Fibroblast of pulmonary artery (primary cell): ENCODE measurements at regions not wholly inside any gene's neighbourhood (a gene's known extent, or its start where the extent isn't known, plus 50 kb on each side); places are given as distances from the start of the nearest gene placed in this dataset.
"Not testable (repeated sequence)": the region's sequence is repeated elsewhere in the genome, so short reads cannot be mapped to it uniquely, and the experiment has no call there.

Experiments
- DNase-seq: peaks from one replicate; pipeline ENCODE4 v3.0.0-alpha.2; 2010; ENCODE audit warnings: low read depth
- H3K4me3 ChIP-seq: replicated peaks from 2 replicates; pipeline ENCODE4 v1.5.1; 2011; ENCODE audit warnings: low read depth, mild to moderate bottlenecking, control low read depth, low read length, moderate library complexity
- CTCF ChIP-seq: IDR thresholded peaks from 2 replicates; pipeline ENCODE4 v1.5.1; 2011; ENCODE audit warnings: mild to moderate bottlenecking, control low read depth, low read length, inconsistent platforms; ENCODE audit errors: missing control alignments

DNA sequence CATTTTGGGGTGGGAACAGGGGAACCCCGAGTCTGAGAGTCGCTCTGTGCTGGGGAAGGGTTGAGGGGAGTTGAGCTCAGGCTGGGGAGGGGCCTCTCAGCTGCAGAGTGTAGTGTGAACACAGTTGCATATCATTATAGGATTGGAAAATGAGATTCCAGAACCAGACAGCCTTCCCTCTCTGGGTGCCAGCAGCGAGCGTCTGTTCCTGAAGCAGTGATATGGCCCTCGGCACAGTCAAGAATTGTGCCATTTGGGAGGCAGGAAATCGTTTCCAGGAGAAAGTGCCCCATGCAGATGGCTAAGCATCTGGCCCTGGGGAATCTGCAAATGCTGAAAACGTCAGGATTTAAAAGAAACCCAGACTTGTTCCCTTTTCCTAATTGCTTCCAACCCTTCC, 70.4 kb upstream of the SFSWAP start:
- H3K4me3 ChIP-seq: no peak overlapping the region
- DNase-seq: no peak
- no peak for TF ChIP-seq CTCF

DNA sequence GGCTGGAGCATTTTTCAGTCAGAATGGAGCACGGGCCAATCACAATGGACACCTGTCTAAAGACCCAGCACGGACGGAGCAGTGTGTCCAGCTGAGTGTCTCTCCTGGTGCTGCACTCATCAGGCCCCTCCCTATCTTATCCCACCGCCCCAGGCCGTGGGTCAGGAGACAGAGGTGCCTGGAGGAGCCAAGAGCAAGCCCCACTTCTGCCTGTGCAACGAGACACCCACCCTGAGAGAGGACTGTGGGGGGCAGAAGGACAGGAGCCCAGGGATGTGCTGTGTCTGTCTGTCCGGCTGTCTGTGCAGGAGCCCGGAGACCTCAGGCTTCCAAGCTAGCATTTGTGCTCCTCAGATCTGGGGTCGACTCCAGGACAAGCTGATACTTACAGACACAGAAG, 69.6 kb upstream of the SFSWAP start:
- no peak for DNase-seq
- TF ChIP-seq CTCF: no peak
- no peak overlapping the region for H3K4me3 ChIP-seq

GRCh38 chr12:131642101-131642540, 68.8 kb upstream of the SFSWAP start:
- no peak for DNase-seq
- H3K4me3 ChIP-seq: no peak overlapping the region
- TF ChIP-seq CTCF: no peak

DNA sequence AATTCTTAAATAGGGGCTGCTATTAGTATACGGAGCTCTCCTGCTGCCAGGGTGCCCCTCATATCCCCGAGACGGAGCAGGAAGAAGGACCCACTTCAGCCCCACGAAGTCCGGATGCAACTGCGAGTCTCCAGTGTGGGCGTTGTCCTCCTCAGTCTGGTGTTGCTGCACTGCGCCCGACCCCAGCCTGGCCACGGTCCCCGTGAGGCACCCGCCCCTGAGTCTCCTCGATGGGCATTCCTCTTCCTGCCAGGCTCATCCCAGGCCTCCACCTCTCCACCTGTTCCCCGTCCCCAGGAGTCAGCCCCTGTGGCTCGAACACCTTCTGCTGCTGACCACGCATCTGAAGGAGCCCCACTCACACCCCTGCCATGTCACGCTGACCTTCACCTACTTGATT, 68.1 kb upstream of the SFSWAP start:
- DNase-seq: no peak
- no peak overlapping the region for H3K4me3 ChIP-seq
- TF ChIP-seq CTCF: no peak

DNA sequence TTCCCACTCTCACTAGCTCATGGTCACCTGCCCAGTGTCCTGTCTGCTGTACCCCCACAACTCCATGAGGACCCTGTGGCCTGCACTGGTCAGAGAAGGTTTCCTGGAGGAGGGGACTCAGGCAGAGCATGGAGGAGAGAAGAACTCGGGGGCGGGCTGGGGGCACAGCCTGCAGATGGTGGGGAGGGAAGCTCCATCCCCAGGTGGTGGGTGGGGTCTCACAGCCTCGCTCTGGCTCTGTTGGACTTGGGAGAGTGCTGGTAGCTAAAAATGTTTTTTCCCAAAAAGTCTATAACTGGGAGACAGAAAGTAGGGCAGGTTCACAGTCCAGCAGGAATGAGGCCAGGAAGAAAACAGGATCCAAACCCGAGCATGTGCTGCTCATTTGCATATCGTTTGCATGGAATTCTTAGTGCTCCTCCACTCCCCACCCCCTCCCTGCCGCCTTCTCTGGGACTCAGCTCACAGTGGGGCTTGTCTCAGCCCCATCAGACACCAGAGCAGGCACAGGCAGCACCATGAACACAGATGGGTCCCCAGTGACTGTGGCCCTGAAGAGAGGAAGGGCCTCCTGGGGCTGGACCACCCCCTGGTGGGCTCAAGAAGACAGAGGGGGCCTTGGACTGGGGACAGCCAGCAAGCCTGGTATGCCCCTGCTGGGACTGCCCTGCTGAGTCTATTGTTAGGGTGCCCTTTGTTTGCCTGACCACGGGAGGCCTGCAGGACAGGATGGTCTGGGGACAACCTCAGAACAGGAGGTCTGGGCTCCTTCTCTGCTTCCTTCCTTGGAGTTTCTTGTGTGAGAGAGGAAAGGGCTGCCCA, 67.0 kb upstream of the SFSWAP start:
- TF ChIP-seq CTCF: no peak
- no peak for DNase-seq

GRCh38 chr12:131644481-131644880, 66.4 kb upstream of the SFSWAP start:
- H3K4me3 ChIP-seq: no peak overlapping the region
- TF ChIP-seq CTCF: no peak
- DNase-seq: no peak

More for the DNA sequence above, 67.0 kb upstream of the SFSWAP start:
- no peak overlapping the region for H3K4me3 ChIP-seq

DNA sequence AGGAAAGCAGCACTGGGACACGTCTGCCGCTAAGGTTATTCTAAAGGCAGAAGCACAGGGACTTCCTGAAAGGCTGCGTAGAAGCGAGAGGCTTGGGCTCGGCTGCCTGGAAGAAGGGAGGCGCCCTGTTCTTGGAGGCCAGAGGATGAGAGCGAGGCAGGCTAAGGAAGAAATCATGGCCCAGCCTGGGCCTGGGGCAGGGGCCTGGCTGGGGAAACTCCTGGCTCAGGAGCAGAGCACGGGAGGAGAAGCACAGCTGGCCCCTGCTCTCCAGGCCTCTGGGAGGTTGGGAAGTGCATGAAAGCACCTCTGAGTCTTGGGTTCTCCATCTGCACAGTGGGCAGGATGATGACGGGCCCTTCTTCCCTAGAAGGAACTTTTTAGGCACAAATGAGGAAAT, 66.0 kb upstream of the SFSWAP start:
- not testable (repeated sequence) for H3K4me3 ChIP-seq, DNase-seq

- H3K4me3 ChIP-seq, DNase-seq: not testable (repeated sequence)
These were observed 65.3 kb upstream of the SFSWAP start for GRCh38 chr12:131645557-131645956.

GRCh38 chr12:131646444-131646843, 64.4 kb upstream of the SFSWAP start:
- not testable (repeated sequence) for DNase-seq, H3K4me3 ChIP-seq
